ENCODE measurements at regions not wholly inside any gene's neighbourhood (a gene's known extent, or its start where the extent isn't known, plus 50 kb on each side); places are given as distances from the start of the nearest gene placed in this dataset.

DNA sequence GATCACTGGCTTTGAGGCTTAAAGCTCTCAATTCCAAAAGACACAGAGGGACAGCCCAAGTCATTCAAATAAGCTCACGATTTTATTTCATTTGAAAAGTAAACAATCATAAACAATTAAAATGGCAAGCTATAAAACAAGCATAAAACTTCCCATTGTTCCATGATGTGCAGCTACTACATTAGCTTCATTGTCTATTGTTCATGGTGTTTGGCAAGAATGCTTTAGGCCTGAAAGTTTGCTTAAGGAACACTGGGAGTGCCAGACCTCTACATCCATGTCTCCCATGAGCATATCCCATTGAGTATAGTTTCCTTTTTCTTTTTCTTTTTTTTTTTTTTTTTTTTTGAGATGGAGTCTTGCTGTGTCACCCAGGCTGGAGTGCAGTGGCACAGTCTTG lies 286.1 kb upstream of the ESRRG start:
- intact Hi-C loops (cut with micrococcal nuclease): no loop called here

DNA sequence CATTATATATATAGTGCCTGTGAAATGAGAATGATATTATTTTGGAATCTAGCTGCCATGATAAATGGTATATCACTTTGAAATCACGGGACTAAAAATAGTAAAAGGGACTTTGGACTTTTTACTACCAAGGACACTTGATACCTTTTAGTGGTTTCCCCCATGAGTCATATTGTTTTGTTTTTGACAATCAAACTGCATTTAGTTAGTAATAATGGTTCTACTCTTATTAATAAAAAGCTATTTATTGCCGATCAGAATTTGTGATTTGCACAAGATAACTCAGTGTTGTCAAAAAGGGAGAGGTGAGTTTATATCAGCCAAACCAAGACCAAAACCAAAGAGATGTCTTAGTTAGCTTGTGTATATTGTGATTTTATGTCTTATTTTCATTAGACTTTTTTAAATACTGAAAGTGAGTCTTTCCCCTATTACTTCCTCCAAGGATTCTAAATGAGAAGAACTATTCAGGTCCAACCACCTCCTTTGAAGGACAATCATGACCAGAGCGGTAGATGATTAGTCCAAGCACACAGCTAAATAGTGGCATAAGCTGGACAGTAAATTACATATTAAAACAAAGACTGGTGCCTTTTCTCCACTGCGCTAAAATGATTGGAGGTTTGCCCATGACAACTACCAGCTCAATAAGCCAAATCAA lies 281.7 kb upstream of the ESRRG start:
- intact Hi-C loops (cut with micrococcal nuclease): loop anchor here (5.0 kb wide), 1 partner anchor 228 kb away; no protein-coding TSS in a partner anchor

DNA sequence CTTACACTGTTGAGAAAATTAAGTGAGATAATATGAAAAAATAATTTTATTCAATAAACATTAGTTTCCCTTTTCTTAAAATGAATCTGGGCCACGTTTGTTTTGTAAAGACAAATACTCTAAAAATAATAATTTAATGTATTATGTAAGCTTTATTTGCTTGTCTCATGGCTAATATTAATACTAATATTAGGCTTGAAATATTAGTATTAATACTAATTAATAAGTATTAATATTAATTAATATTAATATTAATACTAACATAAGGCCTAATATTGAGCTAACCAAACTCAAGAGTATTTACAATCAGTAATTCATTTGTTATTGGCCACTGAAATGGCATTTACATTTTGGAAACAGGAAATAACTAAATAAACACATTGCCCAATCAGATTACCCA lies 280.1 kb upstream of the ESRRG start:
- intact Hi-C loops (cut with micrococcal nuclease): loop anchor here (5.0 kb wide), 1 partner anchor 226 kb away; no protein-coding TSS in a partner anchor

DNA sequence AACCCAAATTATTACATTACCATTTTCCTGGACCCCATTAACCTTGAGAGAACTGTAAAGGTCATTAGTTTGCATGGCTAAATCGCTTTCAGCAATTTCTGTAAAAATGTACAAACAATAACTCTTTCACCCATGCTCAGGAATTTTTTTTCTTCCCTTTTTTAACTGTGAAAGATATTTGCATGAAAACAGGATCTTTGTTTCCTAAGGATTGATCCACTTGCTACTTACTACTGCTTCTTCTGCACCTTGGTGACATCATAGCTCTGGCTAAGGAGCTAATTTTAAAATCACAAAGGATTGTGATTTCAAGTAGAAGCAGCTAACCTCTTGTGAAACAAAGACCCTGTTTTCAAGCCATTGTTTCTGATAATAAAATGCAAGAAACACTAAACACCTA lies 274.6 kb upstream of the ESRRG start:
- intact Hi-C loops (cut with micrococcal nuclease): no loop called here

DNA sequence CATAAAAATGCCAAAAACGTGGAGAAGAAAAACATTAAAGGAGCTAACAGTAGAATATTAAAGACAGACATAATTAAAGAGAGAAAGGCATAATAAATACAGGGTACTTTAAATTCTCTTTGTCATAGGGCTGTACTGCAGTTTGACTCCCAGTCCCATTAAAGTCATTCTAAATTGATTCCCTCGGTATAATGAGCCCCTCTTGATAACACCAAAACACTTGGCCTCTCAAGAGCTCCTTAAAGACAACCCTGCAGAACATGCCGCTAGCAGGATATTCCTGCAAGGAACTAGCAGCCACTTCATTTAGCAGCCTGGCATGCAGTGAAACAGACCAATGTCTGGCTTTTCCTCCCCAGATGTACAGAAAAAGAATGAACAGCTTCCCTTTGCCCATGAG lies 273.8 kb upstream of the ESRRG start:
- intact Hi-C loops (cut with micrococcal nuclease): no loop called here

DNA sequence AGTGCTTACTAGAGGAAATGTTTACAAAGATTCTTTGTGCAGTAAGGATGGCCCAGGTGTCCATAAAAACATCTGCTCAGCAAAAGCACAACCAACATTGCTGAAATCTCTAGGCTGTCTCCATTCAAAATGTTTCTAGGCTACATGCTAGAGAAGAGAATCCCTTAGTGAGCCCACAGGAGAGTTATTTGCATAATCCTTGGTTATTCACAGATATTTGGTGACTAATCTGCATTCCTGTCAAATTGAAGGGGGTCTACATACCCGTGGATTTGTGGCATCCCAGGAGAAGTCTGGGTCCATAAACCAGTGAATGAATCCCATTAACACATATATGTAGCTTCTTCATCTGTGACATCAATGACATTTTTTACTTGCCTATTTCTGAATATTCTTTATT lies 261.3 kb upstream of the ESRRG start:
- intact Hi-C loops (cut with micrococcal nuclease): no loop called here

DNA sequence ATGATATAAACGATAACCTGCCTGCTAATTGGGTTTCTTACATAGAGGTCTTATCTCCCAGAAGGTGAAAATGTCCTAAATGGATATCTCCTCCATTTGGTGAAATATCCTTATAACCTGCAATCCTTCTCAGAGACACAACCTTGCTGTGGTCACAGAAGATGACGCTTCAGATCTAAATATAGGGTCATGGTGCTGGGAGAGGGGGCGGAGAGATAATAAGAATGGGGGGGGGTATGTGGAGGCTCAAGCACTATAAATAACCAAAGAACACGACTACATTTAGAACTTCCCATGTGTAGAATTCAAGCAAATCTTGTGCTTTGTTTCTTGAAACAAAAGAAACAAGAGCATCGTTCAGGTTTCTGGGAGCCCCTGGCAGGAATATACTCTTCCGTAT lies 260.6 kb upstream of the ESRRG start:
- intact Hi-C loops (cut with micrococcal nuclease): no loop called here

DNA sequence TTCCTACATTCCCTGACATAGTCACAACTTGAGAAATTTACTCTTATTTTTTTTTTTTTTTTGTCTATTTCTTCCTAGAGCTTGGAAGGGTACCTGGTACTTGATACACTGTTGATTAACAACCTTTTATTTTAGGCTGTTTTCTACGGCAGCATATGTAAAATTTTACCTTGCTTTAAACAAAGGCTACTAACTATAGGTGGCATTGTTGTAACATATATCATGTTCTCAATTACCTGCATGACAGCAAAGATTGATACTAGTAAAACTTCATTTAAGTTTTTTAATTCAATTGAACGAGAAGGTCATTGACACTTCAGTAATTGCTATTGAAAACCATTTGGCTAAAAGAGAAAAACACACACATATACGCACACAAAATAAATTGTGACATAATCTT lies 238.3 kb upstream of the ESRRG start:
- intact Hi-C loops (cut with micrococcal nuclease): no loop called here

DNA sequence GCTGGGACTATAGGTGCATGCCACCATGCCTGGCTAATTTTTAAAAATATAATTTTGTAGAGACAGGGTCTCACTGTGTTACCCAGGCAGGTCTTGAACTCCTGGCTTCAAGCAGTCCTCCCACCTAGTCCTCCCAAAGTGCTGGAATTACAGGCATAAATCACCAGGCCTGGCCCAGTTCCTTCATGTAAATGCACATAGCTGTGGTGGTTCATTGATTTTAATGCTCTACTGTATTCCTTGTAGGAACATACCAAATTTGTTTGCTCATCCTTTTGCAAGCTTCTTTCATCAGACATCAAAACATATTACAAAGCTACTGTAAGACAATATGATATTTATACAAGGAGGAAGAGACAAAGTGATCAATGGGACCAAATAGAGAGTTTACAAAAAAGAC lies 237.5 kb upstream of the ESRRG start:
- intact Hi-C loops (cut with micrococcal nuclease): no loop called here

DNA sequence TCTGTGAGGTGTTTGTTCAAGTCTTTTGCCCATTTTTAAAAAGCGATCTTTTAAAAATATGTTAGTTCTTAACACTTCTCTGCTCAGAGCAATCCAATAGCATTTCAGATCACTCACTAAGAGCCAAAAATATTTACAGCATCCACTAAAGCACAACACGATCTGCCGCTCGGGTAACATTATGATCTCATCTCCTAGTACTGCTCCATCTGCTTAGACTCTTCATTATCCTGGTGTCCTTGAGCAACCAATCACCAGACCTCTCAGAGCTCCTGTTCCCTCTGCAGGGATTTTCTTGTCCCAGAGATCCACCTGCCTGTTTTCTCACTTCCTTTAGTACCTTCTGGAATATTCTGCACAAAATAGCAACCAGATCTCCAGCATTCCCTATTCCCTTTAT lies 235.3 kb upstream of the ESRRG start:
- intact Hi-C loops (cut with micrococcal nuclease): no loop called here

DNA sequence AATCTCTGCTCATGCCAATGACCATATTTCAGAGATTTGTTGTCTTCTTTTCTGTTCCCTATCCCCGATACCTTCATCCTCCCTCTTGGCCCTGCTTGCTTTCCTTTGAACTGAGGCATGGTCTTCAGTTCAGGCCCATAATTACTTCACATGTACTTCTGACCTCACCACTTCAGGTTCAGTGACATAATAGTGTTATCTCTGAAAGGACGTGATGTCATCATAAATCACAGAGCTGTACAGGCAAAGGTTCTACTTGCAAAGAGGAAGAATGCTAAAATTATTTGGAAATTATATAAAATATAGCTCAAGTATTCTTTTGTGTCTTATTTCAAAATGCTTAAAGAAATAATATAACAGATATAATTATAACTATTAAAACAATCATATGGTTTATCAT lies 230.3 kb upstream of the ESRRG start:
- intact Hi-C loops (cut with micrococcal nuclease): no loop called here

DNA sequence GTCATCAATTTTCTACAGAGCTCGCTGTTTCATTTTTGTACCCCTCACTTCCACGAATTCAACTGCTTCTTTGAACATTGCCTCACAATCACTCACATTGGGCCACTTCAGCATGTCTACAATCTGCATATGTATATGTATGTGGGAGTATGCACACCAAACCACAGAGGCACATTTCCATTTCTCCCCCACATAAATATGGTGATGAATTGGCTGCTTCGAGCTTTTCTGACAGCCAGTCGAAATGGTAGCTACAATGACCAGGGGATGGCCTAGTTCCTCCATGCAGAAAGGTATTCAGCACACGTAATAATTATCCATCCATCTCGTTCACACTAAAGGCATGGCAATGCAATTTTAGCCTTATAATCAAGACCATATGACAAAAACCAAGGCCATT lies 229.6 kb upstream of the ESRRG start:
- intact Hi-C loops (cut with micrococcal nuclease): no loop called here

DNA sequence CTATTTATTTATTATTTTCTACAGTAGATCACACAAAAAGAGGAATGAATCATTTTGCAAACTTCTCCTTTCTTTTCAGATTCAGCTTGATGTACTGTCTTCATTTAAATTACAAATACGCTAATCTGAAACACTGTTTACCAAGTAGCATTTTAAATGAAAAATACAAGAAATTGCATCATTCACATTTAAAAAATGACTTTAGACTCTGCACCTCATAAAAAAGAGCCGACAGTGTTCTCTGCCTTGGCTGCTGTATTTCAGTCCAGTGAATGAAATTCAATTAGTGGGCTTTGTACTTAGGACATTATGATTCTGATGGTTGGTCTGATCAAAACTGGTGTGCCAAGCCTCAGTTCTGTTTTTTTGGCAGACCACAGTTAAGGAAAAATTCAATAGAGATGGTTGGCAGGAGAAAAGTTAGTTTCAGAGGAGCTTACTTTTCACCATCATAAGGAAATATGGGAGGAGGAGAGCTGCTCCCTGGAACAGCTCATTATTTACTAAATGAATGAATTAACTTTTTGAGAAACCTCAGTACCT lies 222.4 kb upstream of the ESRRG start:
- intact Hi-C loops (cut with micrococcal nuclease): no loop called here

DNA sequence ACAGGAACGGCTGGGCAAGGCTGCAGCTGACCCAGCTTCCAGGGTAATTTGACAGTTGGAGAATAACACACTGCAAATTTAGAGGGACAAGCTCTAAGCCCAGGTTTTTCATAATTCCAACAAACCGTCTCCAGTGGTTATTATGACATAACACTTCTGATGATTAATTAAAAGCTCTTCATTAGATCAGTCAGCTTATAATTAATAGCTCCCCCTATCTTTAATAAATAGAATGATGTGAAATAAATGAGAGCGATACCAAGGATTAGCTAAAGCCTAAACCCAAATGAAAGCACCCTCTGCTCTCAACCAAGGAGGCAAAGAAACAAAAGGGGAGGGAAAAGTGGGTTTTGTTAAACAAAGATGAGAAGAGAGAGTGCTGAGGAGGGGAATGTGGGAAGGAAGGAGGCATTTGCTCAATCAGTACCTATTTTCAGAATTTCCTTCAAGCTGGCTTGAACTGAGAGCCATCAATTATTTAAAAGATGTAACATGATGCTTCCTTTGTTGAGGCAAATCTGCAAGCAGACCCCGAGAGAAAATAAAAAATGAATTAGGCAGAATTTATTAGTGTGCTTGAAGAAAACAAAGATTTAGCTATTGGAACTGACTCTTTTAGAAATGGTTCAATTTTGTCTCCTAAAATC lies 221.8 kb upstream of the ESRRG start:
- intact Hi-C loops (cut with micrococcal nuclease): no loop called here

DNA sequence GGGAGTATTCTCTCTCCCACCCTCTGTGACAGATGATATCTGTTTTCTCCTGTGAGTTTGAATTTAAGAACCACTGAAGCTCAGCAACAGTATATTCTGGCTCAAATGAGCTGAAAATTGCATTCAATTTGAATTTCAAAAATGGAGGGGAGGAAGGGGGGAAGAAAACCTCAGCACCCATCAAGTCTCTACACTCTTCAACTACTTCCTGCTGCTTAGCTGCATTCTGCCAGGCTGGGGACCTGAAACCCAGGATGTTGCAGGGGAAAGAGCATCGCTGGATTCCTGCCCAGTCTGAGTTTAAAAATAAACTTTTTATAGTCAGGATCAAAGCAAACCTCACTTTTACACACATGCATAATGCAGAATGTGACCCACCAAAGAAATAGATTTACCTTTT lies 214.3 kb upstream of the ESRRG start:
- intact Hi-C loops (cut with micrococcal nuclease): no loop called here

DNA sequence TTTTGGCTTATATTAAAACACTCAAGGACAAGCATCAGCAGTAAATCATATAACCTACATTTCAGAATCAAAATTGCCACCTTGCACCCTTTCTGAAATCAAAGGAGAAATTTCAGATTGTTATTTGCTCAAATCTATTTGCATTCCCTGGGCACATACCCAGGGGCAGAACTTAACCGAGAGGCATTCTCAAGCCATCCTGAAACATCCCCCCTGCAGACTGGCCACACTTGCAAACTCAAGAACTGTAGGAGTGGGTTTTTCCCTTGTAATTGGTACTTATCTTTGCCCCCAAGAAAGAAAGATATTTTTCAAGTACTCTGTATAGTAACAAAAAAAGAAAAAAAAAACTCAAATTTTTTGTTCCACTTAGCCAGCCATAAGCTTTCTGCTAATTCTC lies 213.6 kb upstream of the ESRRG start:
- intact Hi-C loops (cut with micrococcal nuclease): no loop called here

DNA sequence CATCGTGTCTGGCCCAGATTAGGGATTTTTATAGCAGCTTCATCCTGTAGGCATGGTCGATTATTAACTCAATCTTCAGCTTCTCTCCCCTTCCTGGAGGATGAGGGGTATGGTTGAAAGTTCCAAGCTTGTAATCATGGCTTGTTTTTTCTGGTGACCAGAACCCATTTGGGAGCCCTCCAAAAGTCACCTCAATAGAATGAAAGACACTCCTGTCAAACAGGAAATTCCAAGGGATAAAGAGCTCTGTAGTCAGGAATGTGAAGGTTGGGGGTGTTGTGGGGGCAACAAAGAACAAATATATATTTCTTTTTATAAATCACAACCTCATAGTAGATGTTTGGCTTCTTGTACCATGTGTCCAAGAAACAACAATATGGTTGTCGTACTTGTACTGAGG lies 212.7 kb upstream of the ESRRG start:
- intact Hi-C loops (cut with micrococcal nuclease): no loop called here

DNA sequence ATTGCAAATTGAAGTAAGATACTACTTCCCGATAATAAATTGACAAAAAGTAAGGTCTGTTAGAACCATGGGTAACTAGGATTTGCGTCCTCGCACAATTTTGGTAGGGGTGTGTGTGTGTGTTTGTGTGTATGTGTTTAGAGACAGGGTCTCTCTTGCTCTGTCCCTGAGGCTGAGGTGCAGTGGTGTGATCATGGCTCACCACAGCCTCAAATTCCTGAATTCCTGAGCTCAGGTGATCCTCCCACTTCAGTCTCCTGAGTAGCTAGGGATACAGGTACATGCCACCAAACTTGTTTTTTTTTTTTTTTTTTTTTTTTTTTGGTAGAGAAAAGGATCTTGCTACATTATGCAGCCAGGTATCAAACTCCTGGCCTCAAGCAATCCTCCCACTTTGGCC lies 209.2 kb upstream of the ESRRG start:
- intact Hi-C loops (cut with micrococcal nuclease): no loop called here

DNA sequence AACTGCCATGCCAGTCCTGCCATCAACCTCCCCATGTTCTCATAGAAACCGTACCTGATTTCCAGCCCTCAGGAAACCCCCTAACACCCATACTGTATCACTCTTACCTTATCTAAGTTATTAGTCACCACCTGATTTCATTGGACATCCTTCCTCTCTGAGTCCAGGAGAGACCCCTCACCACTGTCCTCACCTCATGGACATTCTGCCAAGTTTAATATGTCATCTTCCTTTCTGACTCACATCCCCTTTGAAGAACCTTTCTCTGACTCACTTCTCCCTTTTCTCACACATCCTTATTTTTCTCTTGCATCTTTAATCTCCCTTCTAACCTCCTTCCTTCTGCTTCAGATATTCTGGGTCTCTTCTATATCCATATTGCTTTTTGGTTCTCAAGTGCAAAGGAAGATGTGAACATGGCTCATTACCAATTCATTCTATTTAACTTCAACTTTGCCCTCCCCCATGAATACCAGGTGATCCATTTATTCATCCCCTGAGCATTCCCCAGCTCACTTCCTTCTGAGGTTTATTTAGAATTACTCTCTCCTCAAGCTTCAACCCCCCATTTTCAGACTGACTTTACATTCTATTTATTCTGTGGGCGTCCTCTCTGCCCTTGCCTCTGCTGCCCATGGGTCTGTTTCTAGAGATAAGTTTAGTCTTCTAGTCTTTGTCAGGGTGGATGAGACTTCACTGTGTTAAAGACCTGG lies 206.8 kb upstream of the ESRRG start:
- intact Hi-C loops (cut with micrococcal nuclease): no loop called here

DNA sequence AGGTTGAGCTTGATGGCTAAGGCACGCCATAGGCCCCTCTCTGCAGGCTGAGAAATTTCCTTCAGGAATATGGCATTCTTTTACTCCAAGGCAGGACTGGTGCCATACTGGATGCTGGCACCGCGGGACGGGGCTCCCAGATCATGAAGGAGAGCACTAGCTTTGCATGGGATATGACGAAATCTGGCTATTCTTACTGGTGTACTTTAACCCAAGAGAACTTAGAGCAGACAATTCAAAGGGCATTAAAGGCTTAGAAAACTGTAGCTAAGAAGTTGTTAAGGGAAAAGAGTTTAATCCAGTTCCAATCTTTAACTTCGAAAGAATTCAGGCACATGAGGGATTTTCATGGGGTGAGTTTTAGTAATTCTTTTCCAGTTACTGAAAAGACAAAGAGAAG lies 204.4 kb upstream of the ESRRG start:
- intact Hi-C loops (cut with micrococcal nuclease): no loop called here

DNA sequence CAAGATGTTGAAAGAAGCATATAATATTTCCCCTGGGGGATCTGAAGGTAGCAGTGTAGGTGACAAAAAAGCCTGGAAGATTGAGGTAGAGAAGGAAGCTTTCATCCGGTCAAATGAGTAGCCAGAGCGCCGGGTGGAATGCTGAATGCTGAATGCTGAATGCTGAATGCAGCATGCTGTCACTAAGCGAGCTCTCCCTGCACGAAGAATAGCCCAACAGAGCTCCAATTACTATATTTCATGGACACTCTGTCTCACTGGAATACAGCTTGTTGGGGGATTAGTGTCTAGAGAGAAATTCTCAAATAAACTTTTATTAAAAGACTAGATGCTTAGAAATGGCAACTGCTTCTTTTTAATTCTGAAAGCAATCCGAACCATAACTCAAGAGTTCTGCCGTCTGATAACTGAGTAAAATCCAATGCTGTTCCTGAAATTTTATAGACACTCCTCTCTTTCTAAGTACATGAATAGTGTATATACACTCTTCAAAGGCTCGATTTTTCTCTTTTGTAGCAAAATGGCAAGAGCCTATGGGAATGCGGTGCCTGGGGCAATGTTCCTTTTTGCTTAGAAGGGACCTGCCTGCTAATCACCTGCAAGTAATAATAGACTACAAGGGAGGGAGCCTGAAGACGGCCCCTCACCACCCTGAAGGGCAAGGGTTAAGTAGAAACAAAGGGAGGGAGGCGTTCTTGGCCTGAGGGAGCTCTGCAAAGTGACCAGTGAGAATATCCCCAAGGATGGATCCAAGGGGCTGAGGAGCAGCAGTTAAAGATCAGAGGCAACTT lies 203.7 kb upstream of the ESRRG start:
- intact Hi-C loops (cut with micrococcal nuclease): no loop called here

Measured in T-helper 1 cell treated with Interleukin-12 subunit alpha and Interleukin-12 subunit beta and Interleukin-4 antibody, amounts not matched to agents 30 ng/mL and 1 ng/mL, for 36 hours (primary cell).